Left ventricle myocardium inferior (tissue), 1 donor: ENCODE measurements at regions not wholly inside any gene's neighbourhood (a gene's known extent, or its start where the extent isn't known, plus 50 kb on each side); places are given as distances from the start of the nearest gene placed in this dataset.

Experiments
- DNase-seq: peaks from one replicate; pipeline ENCODE4 v3.0.0-alpha.2; 2020
- H3K27ac ChIP-seq: fragments of 200-600 bp; replicated peaks from 2 replicates; pipeline ENCODE4 v1.8.0; 2021
- H3K27me3 ChIP-seq: fragments of 200-600 bp; 2 replicates; pipeline ENCODE4 v1.8.0; 2021; ENCODE audit warnings: low read depth
- H3K36me3 ChIP-seq: fragments of 200-600 bp; 2 replicates; pipeline ENCODE4 v1.8.0; 2021
- H3K4me1 ChIP-seq: fragments of 200-600 bp; 2 replicates; pipeline ENCODE4 v1.8.0; 2021
- H3K4me3 ChIP-seq: fragments of 200-600 bp; 2 replicates; pipeline ENCODE4 v1.8.0; 2021; ENCODE audit warnings: mild to moderate bottlenecking, moderate library complexity
- H3K9me3 ChIP-seq: fragments of 200-600 bp; replicated peaks from 2 replicates; pipeline ENCODE4 v1.8.0; 2021
- CTCF ChIP-seq: fragments of 200-600 bp; IDR thresholded peaks from 2 replicates; pipeline ENCODE4 v1.8.0; 2021; ENCODE audit warnings: antibody characterized with exemption, mild to moderate bottlenecking, borderline replicate concordance
- intact Hi-C: fragments of 100-400 bp; cut with micrococcal nuclease; formaldehyde crosslinking; loops from one replicate; pipeline ENCODE4 v1.11.0; 2022
- donor health status: DM: no; HTN: yes; CAD: no; lungs with severe emphysema.

- Histone ChIP-seq H3K4me3 (no peak overlapping the region), H3K36me3 (no peaks in the 10 kb centered on the region), H3K4me1 (no peaks in the 10 kb centered on the region), H3K27me3 (peaks cover 7% of the 10 kb centered on the region), H3K27ac (no peak overlapping the region), H3K9me3 (no peaks in the 10 kb centered on the region)
- no peak for TF ChIP-seq CTCF
- intact Hi-C loops, result no loop called here
- no peak for DNase-seq
These were observed 337.8 kb downstream of the TENT4A start for GRCh38 chr5:7050986-7051385.

GRCh38 chr5:7053125-7053524, 339.9 kb downstream of the TENT4A start:
- no peak overlapping the region for H3K27ac ChIP-seq
- no peak for DNase-seq
- no peaks in the 10 kb centered on the region for H3K4me1 ChIP-seq
- no peaks in the 10 kb centered on the region for H3K9me3 ChIP-seq
- TF ChIP-seq CTCF, result no peak
- H3K36me3 ChIP-seq, result no peaks in the 10 kb centered on the region
- intact Hi-C loops, result no loop called here
- no peak overlapping the region for H3K4me3 ChIP-seq
- H3K27me3 ChIP-seq, result peaks cover 2% of the 10 kb centered on the region

- Histone ChIP-seq H3K36me3 (no peaks in the 10 kb centered on the region), H3K9me3 (no peaks in the 10 kb centered on the region), H3K4me3 (no peak overlapping the region), H3K27ac (no peak overlapping the region), H3K4me1 (no peaks in the 10 kb centered on the region), H3K27me3 (no peaks in the 10 kb centered on the region)
- TF ChIP-seq CTCF, result no peak
- intact Hi-C loops, result no loop called here
- DNase-seq, result no peak
These were observed 340.4 kb downstream of the TENT4A start for GRCh38 chr5:7053528-7054209.

GRCh38 chr5:7066471-7067235, 329.3 kb upstream of the ADCY2 start:
- intact Hi-C loops, result no loop called here

GRCh38 chr5:7068156-7068555, 327.8 kb upstream of the ADCY2 start:
- no peak overlapping the region for H3K27ac ChIP-seq
- intact Hi-C loops, result no loop called here
- DNase-seq, result no peak
- H3K9me3 ChIP-seq, result no peaks in the 10 kb centered on the region
- no peak for TF ChIP-seq CTCF
- no peaks in the 10 kb centered on the region for H3K36me3 ChIP-seq
- no peaks in the 10 kb centered on the region for H3K4me1 ChIP-seq
- no peaks in the 10 kb centered on the region for H3K27me3 ChIP-seq
- H3K4me3 ChIP-seq, result no peak overlapping the region

More at GRCh38 chr5:7066471-7067235, 329.3 kb upstream of the ADCY2 start:
- Histone ChIP-seq H3K36me3 (no peaks in the 10 kb centered on the region), H3K27me3 (no peaks in the 10 kb centered on the region), H3K9me3 (no peaks in the 10 kb centered on the region), H3K4me1 (no peaks in the 10 kb centered on the region), H3K27ac (no peak overlapping the region), H3K4me3 (no peak overlapping the region)
- no peak for DNase-seq
- TF ChIP-seq CTCF, result no peak
